B cell (primary cell): ENCODE measurements at regions not wholly inside any gene's neighbourhood (a gene's known extent, or its start where the extent isn't known, plus 50 kb on each side); places are given as distances from the start of the nearest gene placed in this dataset.

Experiments
- CTCF ChIP-seq: fragments of 200-600 bp; IDR thresholded peaks from one replicate; pipeline ENCODE4 v1.8.0; 2022; ENCODE audit warnings: antibody characterized with exemption, mild to moderate bottlenecking
- EZH2 ChIP-seq: IDR thresholded peaks from 2 replicates; pipeline ENCODE4 v1.6.1; 2012; ENCODE audit warnings: borderline replicate concordance, low read depth, mild to moderate bottlenecking, moderate library complexity, low read length; ENCODE audit not compliant: insufficient read depth, poor library complexity, severe bottlenecking

- no peak for TF ChIP-seq CTCF
- TF ChIP-seq EZH2 = no peak
These were observed 668.3 kb upstream of the ADGRB3 start for GRCh38 chr6:67966830-67967229.
